GM21447 (cell line): ENCODE measurements at regions not wholly inside any gene's neighbourhood (a gene's known extent, or its start where the extent isn't known, plus 50 kb on each side); places are given as distances from the start of the nearest gene placed in this dataset.

Experiments
- ATAC-seq: cut with Tn5 transposase; IDR thresholded peaks from one replicate; pipeline ENCODE4 v1.9.1; 2021; ENCODE audit not compliant: unreplicated experiment

DNA sequence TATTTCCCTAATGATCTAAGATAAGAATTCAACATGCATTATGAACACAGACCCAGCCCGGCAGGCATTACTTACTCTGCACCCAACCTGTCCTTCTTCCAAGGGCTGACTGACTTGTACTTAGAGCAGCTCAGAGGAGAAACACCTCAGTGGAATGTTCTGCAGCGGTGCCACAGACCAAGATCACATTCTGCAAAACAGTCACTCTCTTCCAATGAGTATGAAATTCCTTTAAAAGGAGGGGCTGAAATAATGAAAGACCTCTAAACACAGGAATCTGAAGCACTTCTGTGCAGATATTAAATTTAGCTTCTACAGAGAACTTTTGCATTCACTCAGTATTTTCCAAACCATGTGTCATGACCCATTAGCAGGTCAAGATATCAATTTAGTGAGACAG is 172.9 kb downstream of the ZDHHC21 start:
- no peak for ATAC-seq

DNA sequence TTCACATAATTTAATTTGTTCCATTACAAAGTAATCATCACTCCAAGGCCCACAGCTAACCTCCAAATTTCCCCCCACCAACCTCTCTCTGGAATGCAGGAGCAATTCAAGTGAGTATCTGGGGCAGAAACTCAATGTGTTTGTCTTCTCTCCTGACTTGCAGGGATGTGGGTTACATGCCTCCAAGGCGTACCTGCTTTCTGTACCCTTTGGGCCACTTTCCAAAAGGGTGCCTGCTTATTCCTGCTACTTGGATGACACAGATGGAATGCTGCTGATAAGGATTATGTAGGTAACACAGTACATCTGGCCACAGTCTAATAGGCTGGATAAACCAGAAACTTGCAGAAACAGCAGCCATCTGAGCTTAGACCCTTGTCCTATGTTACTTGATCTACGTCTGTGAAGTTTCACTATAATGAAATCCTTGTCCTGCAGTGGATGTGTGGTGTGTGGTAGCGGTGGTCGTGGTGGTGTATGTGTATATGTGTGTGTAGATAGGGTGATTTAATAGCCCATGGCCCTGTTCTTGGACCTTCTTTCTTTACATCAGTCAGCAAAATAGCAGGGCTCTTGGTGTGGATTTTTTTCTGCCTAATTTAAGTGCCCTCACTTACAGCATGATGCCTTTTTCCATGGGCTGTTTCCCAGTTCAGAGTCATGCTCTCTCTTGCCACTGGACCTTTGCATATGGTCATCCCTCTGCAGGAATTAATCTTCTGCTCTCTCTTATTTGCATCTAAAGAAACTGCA is 175.9 kb downstream of the ZDHHC21 start:
- ATAC-seq, result no peak

DNA sequence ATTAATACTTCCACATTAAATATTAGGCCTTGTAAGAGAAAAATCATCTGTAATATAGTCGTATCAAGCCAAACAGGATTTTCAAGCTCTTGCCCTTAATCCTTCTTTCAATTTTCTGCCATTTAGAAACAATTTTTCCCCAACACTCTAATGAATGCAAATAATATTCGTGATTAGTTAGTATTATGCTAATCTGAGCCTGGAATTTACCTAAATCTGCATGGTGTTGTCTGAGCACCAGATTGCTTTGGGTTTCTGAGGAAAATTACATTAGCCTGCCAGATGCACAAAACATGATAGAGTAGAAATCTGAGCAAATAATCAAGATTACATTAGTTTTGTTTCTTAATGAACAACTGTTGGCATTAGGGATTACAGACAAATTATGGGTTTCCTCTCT is 176.6 kb downstream of the ZDHHC21 start:
- no peak for ATAC-seq

- no peak for ATAC-seq
Measured at GRCh38 chr9:14515571-14516198, 177.5 kb downstream of the ZDHHC21 start.

GRCh38 chr9:14515049-14515448 is 178.2 kb downstream of the ZDHHC21 start:
- no peak for ATAC-seq

- ATAC-seq, result no peak
Measured at GRCh38 chr9:14512942-14513341, 180.3 kb downstream of the ZDHHC21 start.

DNA sequence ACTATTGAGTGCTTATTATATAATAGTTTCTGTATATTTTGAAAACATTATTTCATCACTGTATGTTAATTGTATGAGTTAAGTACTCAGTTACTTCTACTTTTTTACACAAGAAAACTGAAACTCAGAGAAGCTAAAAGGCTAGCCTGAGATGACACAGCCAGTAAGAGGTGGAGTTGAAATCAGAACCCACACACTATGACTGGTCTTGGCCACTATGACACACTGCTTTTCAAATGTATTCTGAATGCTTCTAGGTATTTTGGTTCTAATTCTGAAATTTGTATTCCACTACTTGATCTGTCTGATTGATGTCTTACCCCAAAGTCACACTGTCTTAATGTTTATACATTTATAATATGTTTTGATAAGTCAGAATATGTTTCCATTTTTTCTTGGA is 181.8 kb downstream of the ZDHHC21 start:
- no peak for ATAC-seq

DNA sequence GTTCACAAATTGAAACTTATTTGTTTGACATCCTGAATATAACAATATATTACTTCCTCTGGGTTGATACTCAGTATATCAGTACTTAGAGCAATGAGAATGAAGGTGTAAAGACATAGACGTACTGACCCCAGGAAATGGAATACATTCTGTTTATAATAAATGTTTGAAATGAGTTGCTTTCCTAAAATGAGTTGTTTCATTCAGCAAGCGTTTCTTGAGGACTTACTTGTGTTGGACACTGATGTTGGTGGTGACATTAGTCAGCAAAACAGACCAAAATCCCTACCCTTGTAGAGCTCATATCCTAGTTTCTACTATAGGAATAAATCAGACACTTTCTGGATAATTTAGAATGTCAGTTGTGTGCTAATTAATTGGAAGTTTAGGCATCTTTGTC is 184.3 kb downstream of the ZDHHC21 start:
- no peak for ATAC-seq

GRCh38 chr9:14501366-14501765 is 187.4 kb upstream of the NFIB start:
- ATAC-seq, result no peak

- no peak for ATAC-seq
Measured at GRCh38 chr9:14500705-14501104, 186.8 kb upstream of the NFIB start.

DNA sequence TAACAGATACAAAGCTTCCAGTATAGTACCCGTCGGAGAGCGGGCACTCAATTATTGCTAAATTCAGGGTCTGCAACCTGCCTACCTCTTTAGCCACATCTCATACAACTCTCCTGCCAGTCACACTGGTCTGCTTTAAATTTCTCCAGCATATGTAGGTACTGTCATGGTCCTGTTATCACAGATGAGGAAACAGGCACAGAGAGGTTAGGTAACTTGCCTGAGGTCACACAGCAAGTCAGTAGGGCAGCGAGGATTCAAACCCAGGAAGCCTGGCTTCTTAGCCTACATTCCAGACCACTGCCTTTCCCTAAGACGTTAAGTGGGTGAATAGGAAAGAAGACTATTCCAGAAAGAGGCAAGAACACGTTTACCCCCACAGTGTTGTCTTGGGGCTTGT is 186.0 kb upstream of the NFIB start:
- no peak for ATAC-seq

GRCh38 chr9:14498824-14499223 is 184.9 kb upstream of the NFIB start:
- ATAC-seq, result no peak

DNA sequence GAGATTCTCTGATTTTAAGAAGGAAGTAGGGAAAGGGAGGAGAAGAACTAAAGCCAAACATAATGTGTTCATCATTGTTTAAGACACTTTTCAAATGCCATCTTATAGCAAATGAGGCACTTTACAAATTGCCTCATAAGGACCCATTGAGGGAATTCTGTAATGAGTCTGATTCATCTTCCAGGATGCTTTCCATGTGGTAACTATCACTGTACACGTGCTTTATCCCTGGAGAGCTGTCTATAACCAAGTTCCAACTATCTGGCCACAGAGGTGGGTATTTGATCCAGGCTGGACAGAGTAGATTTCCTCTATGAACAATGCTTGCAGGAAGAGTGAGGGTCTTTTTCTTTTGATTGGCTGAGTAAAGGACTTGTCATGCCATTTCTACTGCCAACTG is 183.5 kb upstream of the NFIB start:
- ATAC-seq, result no peak

GRCh38 chr9:14488421-14489190 is 174.7 kb upstream of the NFIB start:
- no peak for ATAC-seq

DNA sequence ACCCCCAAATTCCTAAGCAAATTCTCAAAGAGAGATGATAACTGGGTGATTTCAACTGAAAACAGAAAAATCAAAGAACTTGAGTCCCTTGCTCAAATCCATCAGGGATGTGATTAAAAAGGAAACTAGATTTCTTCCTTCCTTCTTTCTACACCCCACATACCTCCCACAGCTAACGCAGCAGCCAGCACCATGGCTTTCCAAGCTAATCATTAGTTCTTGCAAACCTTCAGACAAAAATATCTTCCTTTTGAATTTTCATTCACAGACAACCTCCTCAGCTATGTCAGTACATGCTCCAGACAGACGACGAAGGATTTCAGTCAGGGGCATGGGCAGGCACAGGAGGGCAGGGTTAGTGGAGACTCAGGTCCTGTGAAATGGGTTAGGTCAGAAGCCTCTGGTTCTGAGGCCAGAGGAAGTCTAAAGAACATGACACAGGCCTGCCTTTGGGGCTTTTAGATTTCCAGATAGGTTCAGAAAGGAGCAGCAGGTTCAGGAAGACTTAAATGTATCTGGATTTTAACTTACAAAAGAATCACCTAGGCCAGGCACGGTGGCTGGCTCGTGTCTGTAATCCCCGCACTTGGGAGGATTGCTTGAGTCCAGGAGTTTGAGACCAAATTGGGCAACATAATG is 173.7 kb upstream of the NFIB start:
- ATAC-seq, result no peak

DNA sequence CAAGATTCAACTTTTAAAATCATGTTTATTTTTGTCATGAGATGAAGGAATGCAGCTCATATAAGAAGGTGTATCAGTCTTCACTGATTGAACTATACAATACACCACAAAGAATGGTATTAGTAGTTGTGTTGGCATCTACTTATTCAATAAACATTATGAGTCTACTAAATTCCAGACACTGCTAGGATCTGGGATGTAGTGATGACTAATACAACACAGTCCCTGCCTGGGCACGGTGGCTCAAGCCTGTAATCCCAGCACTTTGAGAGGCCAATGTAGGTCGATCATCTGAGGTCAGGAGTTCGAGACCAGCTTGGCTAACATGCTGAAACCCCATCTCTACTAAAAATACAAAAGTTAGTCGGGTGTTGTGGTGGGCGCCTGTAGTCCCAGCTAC is 171.4 kb upstream of the NFIB start:
- ATAC-seq, result no peak

- no peak for ATAC-seq
Measured at GRCh38 chr9:14482856-14483255, 168.9 kb upstream of the NFIB start.

GRCh38 chr9:14480526-14480925 is 166.6 kb upstream of the NFIB start:
- no peak for ATAC-seq

DNA sequence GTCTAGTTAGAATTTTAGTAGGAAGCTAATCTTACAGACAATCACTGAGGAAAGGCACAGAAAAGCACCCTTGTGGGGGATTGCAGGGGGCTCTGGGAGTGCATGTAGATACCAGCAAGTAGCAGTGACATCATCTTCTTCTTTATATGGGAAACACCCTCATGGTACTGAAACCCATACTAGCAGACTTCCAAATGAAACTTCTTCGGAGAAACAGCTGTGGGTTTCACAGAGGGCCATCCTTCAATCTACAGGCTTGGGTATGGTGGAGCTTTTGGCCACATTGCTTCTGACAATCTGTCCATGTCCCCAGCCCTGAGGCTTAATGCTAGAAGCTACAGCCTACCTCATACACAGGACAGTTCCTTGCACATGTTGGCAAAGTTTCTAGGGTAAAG is 165.2 kb upstream of the NFIB start:
- ATAC-seq, result no peak

DNA sequence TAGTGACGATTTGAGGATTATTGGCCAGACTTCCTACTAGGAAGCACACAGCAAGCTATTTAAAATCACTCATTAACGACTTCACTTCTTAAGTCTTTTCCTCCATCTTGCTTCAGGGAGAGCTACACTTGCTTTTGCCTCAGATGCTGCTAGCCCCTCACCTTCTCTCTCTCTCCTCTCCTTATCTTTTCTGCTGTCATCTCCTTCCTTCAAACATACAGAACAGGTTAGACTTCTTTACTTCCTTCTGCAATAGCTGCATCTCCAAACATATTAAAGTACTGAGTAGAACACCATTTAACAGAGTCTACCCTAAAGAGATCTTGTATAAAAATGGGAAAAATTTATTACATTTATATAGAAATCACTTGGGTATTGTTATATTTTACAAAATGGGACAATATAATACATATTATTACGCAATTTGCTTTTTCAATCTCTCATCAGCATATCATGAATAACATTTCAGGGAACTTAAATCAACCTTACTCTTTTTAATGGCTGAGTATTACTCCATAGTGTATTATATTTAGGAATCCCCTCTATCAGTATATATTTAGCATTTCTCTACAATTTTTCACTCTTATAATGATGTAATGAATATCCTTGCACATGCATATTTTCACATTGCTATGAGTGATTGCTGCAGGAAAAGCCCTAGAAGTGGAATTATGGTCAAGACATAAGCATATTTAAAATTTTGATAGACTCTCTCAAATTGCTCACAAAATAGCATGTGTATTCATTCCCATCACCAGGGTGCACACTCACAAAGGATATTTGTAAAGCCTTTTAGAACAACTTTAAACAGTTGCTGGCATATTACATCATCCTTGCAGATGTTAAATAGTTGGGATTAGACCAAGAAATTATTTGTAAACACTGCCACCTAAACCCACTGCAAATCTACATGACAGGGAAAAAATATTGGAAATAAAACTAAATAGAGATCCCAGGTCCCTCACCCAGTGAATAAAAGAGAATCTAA is 164.5 kb upstream of the NFIB start:
- no peak for ATAC-seq
